ENCODE measurements at regions not wholly inside any gene's neighbourhood (a gene's known extent, or its start where the extent isn't known, plus 50 kb on each side); places are given as distances from the start of the nearest gene placed in this dataset.
A peak's percentile ranks its signal among the peaks of the same experiment; 100 is the strongest.

DNA sequence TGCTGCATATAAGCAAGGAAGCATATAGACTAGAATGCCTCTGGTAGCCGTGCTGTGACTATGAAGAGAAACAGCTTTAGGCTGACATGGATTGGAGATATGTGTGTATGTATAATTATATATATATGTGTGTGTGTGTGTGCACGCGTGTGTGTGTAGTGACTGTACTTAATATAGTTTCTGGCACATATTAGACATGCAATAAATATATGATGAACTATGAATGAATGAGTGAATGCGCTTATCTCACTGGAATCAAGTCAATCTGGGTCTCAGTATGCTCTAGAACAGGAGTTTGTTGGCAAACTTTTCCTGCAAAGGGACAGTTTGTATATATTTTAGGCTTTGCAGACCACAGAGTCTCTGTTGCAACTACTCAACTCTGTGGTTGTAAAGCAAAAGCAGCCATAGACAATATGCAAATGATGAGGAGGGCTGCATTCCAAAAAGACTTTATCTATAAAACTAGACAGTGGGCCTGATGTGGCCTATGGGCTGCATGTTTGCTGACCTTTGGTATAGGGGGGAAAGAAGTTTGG, 482.9 kb upstream of the USP24 start:
- no peak for DNase-seq

- DNase-seq = peak; percentile 40
Observed at GRCh38 chr1:55696891-55697290, 481.7 kb upstream of the USP24 start.

DNA sequence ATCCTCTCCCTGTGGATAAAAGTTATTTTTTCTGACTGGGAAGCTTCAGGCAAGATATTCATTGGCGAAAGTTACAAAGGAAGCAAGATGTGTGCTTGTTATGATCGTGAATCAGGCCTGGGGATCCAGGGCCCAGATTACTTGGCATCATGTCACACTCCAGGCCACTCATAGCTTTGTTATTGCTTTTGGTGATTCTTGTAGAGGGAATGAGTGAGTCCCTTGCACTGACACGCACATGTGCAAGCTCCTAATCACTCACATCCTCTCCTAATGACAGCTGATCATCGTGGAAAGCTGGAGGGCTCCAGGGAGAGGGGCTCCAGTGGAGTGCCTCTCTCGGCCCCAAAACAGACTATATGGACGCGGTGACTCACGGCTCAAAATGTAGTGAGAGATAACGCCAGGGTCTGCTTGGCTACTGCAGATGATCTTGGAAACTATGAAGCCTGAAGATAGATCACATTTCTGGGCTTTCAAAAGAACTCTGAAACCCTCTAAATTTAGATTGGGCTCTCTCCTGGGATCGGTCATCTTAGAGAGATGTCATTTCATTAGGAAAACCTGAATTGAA, 481.1 kb upstream of the USP24 start:
- DNase-seq = peak; percentile 98

- no peak for DNase-seq
Observed at GRCh38 chr1:55695552-55695951, 480.4 kb upstream of the USP24 start.

GRCh38 chr1:55695151-55695550, 480.0 kb upstream of the USP24 start:
- no peak for DNase-seq

DNA sequence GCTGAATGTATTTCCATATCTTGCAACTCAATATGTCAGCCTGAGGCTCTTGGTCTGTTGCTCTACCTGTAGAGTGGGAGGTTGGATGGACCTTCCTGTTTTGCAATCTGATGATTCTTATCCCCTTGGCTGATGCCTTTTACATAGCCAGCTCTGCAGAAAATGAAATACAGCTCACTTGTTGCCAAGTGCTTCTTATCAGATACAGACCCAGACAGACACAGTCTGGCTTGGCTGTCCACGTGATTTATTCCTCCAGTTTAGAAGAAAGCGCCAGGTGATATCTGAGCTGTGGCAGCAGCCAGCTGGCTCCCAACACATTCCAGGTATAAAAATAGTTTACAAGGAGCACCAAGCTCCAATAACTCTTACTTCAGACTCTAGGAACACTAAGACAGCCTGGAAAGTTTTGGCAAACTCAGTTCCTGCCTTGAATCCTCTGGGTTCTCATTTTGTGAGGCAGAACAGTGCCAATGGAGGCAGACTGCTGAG, 479.2 kb upstream of the USP24 start:
- no peak for DNase-seq

DNA sequence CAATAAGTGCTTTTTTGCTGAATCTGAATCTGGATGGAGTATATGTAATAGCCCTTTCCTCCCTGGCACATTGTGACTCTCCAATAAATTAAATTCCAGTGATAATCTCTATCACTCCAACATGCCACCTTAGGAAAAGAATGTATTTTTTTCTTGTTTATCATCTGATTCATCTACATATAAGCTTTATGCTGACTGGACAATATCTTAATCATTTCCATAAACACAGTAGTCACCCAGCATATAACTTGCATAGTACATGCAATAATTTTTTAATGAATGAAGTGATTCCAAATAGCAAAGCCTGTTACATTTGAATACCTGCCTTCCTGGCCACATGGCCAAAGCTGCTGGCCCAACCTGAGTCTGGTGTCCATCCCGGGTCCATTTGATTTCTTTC, 477.6 kb upstream of the USP24 start:
- DNase-seq = no peak

DNA sequence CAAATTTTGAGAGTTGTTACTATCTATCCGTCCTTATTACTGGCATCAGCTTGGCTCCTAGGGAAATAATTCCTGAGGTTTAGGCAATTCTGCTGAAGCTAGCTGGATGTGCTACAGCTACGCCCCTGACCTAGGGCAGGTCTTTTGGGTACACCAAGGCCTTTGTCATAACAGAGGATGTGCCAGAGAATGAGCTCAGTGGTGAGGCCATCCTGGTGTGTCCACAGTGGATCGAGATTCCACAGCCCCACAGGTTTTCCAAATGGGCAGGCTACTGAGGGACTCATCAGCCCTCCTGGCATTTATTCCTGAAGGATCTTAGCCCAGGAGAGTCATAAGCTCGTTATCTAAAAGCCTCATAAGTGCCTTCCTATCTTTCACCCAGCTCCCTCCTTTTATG, 475.2 kb upstream of the USP24 start:
- no peak for DNase-seq

DNA sequence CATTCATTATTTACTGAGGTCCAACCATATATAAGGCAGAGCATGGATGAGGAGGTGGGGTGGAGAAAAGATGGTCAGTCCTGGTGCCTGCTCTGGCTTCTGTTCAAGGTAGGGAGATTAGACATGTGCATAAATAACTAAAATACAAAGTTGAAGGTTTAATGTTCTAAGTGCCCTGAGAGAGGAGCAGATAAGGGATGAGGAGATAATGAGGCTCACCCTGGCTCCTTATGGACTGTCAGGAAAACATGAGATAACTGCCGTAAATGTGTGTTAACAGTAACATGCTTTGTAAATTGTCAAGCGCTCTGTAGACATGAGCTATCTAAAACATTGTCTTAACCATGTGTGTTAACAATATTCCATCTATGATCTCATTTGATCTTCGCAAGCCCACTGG, 474.6 kb upstream of the USP24 start:
- DNase-seq = no peak

DNA sequence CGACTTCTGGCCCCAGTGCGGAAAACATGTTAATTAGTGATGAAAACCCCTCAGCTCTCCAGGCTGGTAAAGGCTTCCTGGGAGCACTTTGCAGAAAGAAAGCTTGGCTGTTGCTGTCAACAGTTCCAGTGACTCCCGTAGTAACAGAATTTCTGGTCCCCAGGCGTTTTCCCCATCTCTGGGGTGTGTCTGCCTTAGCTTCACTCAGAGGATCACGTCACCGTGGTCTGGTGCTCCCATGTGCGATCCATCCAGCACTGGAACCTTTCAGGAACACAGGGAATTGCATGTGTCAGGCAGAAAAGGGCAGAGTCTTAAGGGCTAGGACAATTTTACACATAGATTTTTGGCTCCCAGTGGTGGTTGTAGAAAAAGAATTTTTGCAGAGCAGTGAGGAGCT, 470.4 kb upstream of the USP24 start:
- DNase-seq = peak; percentile 58

GRCh38 chr1:55684131-55684650, 469.0 kb upstream of the USP24 start:
- DNase-seq = no peak

GRCh38 chr1:55682198-55682597, 467.0 kb upstream of the USP24 start:
- DNase-seq = no peak

- peak; percentile 89 for DNase-seq
Observed at GRCh38 chr1:55679971-55680370, 464.8 kb upstream of the USP24 start.

DNA sequence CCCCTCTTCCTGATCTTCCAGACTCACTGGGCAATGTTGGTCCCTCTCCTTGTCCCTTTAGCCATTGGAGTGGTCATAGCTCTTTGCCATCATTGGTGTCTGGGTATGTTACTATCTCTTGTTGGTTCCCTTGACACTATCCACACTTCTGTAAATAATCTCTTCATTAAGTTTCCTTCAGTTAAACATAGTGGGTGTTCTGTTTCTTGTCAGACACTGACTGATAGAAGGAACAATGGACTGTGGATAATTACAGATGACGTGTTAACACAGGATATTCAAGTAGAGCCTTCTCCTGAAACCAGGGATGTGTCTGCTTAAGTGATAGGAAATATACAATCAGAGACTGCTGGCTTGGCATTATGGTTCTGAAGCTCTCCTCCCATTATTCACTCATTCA, 458.3 kb upstream of the USP24 start:
- no peak for DNase-seq

- DNase-seq = peak; percentile 67
Observed at GRCh38 chr1:55670331-55671082, 455.3 kb upstream of the USP24 start.

- DNase-seq = no peak
Observed at GRCh38 chr1:55669293-55669692, 454.1 kb upstream of the USP24 start.

GRCh38 chr1:55662875-55663274, 447.7 kb upstream of the USP24 start:
- DNase-seq = no peak

DNA sequence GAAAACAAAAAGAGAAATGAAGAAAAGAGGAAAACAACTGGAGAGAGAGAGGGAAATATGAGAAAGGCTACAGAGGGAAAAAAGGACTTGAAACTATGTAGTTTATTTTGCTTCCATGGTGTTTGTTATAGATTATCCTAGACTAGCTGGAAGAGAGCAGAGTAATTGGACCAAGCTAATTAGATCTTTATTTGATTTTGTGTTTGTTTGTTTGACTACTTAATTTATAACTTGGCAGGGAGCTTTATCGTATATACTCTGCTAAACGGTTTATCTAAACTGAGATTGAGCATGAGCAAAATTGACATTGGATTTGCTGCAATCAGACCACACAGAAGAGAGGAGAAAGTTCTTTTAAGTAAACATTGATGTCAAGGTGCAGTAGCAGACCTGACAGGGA, 443.8 kb upstream of the USP24 start:
- DNase-seq = no peak

GRCh38 chr1:55654750-55655149, 439.6 kb upstream of the USP24 start:
- no peak for DNase-seq

GRCh38 chr1:55654171-55654570, 439.0 kb upstream of the USP24 start:
- no peak for DNase-seq

- no peak for DNase-seq
Observed at GRCh38 chr1:55650444-55650843, 435.3 kb upstream of the USP24 start.

GRCh38 chr1:55646181-55646580, 431.0 kb upstream of the USP24 start:
- DNase-seq = no peak

GRCh38 chr1:55645270-55645669, 430.1 kb upstream of the USP24 start:
- DNase-seq = no peak

DNA sequence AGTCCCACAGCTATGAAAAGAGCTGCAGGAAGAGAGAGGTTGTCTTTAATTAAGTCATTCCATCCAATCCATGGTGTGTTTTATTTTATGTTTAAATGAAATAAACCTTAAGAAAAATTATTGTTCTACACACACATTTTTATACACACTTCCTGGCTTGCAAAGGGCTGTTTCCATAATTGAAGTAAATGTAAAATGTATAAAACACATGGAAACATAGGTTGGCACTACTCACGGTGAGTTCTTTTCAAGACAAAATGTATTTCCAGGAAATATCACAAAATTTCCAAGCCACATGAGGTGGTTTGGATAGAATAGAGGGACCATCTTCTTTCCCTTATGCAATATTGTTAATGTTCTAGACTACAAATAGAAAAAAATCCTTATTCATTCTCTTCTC, 426.8 kb upstream of the USP24 start:
- DNase-seq = no peak

All from fibroblast of skin of scalp (primary cell).